ENCODE measurements at regions not wholly inside any gene's neighbourhood (a gene's known extent, or its start where the extent isn't known, plus 50 kb on each side); places are given as distances from the start of the nearest gene placed in this dataset.

DNA sequence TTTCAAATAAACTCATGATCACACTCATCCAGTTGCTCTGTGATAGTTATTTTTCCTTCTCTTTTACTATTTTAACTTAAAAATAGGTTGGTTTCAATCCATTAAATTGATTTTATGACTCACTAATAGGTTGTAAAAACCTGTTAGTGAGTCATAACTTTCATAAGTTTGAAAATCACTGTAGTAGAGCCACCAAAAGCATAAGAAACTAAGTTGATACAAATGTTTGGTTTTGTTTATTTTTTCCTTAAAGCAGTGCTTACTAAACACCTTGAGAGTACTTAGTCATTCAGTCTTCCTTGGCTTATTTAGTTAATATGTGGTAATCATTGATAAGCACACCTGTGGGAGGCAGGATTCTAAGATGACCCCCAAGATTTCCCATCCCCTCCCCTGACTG is 312.1 kb upstream of the MAN1A1 start:
- TF ChIP-seq, protein P1, sequence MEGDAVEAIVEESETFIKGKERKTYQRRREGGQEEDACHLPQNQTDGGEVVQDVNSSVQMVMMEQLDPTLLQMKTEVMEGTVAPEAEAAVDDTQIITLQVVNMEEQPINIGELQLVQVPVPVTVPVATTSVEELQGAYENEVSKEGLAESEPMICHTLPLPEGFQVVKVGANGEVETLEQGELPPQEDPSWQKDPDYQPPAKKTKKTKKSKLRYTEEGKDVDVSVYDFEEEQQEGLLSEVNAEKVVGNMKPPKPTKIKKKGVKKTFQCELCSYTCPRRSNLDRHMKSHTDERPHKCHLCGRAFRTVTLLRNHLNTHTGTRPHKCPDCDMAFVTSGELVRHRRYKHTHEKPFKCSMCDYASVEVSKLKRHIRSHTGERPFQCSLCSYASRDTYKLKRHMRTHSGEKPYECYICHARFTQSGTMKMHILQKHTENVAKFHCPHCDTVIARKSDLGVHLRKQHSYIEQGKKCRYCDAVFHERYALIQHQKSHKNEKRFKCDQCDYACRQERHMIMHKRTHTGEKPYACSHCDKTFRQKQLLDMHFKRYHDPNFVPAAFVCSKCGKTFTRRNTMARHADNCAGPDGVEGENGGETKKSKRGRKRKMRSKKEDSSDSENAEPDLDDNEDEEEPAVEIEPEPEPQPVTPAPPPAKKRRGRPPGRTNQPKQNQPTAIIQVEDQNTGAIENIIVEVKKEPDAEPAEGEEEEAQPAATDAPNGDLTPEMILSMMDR (IDR thresholded peaks at IDR 0.05 in 8 of 11, conservative IDR thresholded peaks at IDR 0.05 in 3 of 11) = no peak
- no peak for TF ChIP-seq POLR2AphosphoS5 (IDR thresholded peaks at IDR 0.05)
- no peak for TF ChIP-seq POLR2A (IDR thresholded peaks at IDR 0.05)

All from spleen (tissue), 7 donors.